ENCODE measurements at regions not wholly inside any gene's neighbourhood (a gene's known extent, or its start where the extent isn't known, plus 50 kb on each side); places are given as distances from the start of the nearest gene placed in this dataset.

DNA sequence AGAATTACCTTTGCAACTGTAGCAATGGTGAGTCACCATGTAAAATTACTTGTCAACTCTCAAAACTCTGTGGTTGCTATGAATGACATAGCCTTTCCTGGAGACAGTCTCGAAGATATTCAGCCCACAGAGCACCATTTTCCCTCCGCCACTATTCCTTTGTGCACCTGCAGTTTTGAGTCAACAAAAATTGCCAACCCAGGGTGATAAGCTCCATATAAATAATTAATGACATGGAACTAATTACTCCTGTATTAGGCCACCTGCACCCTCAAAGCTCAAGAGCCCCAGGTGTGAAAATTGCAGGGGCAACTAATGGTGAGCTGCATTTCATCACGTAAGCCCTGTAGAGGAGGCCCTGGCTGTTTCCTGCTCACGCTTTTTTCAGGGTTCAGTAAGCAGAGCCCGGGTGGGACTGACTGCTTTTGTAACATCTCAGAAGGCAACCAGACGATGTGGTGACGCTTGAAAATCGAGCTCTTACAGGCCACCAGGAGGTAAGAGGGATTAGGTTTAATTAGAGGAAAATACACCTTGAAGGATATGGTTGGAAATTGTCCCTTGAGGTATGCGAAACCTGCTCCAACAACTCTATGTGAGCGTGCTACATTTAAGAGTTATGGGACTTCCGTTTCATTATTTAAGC, 70.8 kb downstream of the BMP2 start:
- H3K4me1 ChIP-seq = no peaks in the 10 kb centered on the region
- no peak overlapping the region for H3K27ac ChIP-seq
- TF ChIP-seq, protein P1, sequence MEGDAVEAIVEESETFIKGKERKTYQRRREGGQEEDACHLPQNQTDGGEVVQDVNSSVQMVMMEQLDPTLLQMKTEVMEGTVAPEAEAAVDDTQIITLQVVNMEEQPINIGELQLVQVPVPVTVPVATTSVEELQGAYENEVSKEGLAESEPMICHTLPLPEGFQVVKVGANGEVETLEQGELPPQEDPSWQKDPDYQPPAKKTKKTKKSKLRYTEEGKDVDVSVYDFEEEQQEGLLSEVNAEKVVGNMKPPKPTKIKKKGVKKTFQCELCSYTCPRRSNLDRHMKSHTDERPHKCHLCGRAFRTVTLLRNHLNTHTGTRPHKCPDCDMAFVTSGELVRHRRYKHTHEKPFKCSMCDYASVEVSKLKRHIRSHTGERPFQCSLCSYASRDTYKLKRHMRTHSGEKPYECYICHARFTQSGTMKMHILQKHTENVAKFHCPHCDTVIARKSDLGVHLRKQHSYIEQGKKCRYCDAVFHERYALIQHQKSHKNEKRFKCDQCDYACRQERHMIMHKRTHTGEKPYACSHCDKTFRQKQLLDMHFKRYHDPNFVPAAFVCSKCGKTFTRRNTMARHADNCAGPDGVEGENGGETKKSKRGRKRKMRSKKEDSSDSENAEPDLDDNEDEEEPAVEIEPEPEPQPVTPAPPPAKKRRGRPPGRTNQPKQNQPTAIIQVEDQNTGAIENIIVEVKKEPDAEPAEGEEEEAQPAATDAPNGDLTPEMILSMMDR (IDR thresholded peaks at IDR 0.05) = no peak
- no peaks in the 10 kb centered on the region for H3K36me3 ChIP-seq
- intact Hi-C loops (cut with DNase I; ENCODE audit: low total_unique reads) = no loop called here
- H3K4me3 ChIP-seq = no peak overlapping the region
- H3K9me3 ChIP-seq = no peaks in the 10 kb centered on the region
- no peaks in the 10 kb centered on the region for H3K27me3 ChIP-seq
- no peak for DNase-seq

DNA sequence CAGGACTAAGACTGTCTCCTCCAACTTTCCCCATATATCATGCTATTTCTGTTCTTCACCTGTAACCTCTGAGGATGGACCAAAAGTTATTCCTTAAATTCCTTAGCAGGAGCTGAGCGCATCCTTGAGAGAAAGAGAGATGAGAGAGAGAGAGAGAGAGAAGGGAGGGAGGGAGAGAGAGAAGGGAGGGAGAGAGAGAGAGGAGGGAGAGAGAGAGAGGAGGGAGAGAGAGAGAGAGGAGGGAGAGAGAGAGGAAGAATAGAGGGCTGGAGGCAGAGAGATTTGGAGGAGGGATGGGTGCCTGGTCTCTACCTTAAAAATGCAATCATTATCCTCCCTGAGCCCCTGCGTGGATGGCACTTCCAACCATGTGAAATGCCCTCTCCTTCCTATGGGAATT, 73.6 kb downstream of the BMP2 start:
- no peak overlapping the region for H3K27ac ChIP-seq
- intact Hi-C loops (cut with DNase I; ENCODE audit: low total_unique reads) = no loop called here
- no peaks in the 10 kb centered on the region for H3K4me1 ChIP-seq
- no peak overlapping the region for H3K4me3 ChIP-seq
- no peaks in the 10 kb centered on the region for H3K9me3 ChIP-seq
- no peak for DNase-seq
- H3K27me3 ChIP-seq = no peaks in the 10 kb centered on the region
- TF ChIP-seq, protein P1 (IDR thresholded peaks at IDR 0.05) = no peak
- no peaks in the 10 kb centered on the region for H3K36me3 ChIP-seq

DNA sequence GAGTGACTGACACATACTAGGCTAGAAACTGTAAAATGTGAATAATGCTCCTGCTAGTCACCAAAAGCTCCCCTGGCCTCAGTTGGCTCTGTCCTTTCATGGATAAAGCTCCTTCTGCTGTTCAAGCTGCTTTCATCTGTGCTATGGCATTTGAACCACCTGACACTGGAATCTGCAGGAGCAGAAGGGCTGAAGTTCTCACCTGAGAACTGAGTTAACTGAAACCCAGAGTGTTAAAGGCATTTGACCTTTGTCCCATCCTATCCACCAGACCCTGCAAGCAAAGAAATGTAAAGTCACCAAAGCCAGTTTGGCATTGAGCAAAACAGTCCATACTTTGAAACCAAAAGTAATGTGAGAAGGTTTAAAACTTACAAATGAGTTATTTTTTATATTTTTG, 77.7 kb downstream of the BMP2 start:
- Histone ChIP-seq H3K27me3 (no peaks in the 10 kb centered on the region), H3K4me3 (no peak overlapping the region), H3K9me3 (no peaks in the 10 kb centered on the region), H3K4me1 (no peaks in the 10 kb centered on the region), H3K36me3 (no peaks in the 10 kb centered on the region), H3K27ac (no peak overlapping the region)
- intact Hi-C loops (cut with DNase I; ENCODE audit: low total_unique reads) = no loop called here
- TF ChIP-seq, protein P1 (IDR thresholded peaks at IDR 0.05) = no peak
- no peak for DNase-seq

GRCh38 chr20:6848041-6848440, 80.6 kb downstream of the BMP2 start:
- no peaks in the 10 kb centered on the region for H3K9me3 ChIP-seq
- no peak overlapping the region for H3K27ac ChIP-seq
- H3K4me1 ChIP-seq = no peaks in the 10 kb centered on the region
- no peaks in the 10 kb centered on the region for H3K36me3 ChIP-seq
- no peak for DNase-seq
- intact Hi-C loops (cut with DNase I; ENCODE audit: low total_unique reads) = no loop called here
- TF ChIP-seq, protein P1 (IDR thresholded peaks at IDR 0.05) = no peak
- no peaks in the 10 kb centered on the region for H3K27me3 ChIP-seq
- no peak overlapping the region for H3K4me3 ChIP-seq

DNA sequence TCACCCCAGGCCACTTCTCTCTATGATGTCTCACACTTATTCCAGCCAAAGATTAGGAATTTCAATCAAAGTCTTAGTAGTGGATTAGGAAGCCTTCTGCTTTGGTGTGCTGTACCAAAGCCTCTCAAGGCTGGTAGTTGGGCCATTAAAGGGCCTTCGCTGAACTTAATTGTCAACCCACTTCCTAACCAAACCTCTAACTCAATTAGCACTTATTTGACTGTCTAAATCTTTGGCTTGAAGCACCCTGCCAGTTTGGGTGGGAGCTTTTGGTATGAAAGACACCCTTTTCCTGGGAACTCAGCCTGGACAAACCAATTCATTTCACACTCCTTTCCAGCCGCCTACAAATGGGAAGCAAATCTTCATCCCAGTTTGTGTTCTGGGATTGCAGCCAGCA, 81.5 kb downstream of the BMP2 start:
- no peaks in the 10 kb centered on the region for H3K4me1 ChIP-seq
- DNase-seq = no peak
- H3K27me3 ChIP-seq = no peaks in the 10 kb centered on the region
- intact Hi-C loops (cut with DNase I; ENCODE audit: low total_unique reads) = no loop called here
- no peak overlapping the region for H3K4me3 ChIP-seq
- H3K27ac ChIP-seq = no peak overlapping the region
- TF ChIP-seq, protein P1 (IDR thresholded peaks at IDR 0.05) = no peak
- no peaks in the 10 kb centered on the region for H3K9me3 ChIP-seq
- H3K36me3 ChIP-seq = no peaks in the 10 kb centered on the region

DNA sequence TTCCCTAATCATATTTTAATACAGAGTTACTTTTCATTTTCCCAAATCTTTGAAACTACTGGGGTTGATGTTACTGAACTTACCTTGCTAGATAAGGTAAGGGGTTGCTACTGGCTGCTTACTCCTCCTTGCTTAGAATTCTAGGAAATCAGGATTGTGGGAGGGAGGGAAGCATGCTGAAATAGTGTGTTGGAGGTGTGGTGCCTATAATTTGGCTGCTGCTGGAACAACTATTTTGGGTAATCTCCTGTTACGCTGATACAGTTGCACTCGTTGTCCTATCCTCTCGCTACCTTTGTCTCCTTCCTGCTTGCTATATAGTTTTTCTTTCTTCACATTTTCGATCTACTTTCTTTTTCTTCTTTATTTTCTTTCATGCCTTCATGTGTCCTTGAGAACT, 83.7 kb downstream of the BMP2 start:
- Histone ChIP-seq H3K27ac (no peak overlapping the region), H3K27me3 (no peaks in the 10 kb centered on the region), H3K9me3 (no peaks in the 10 kb centered on the region), H3K36me3 (no peaks in the 10 kb centered on the region), H3K4me1 (no peaks in the 10 kb centered on the region), H3K4me3 (no peak overlapping the region)
- DNase-seq = no peak
- intact Hi-C loops (cut with DNase I; ENCODE audit: low total_unique reads) = no loop called here
- TF ChIP-seq, protein P1 (IDR thresholded peaks at IDR 0.05) = no peak

All from tibial artery (tissue), 4 donors.